Bronchial epithelial cell (primary cell): ENCODE measurements at regions not wholly inside any gene's neighbourhood (a gene's known extent, or its start where the extent isn't known, plus 50 kb on each side); places are given as distances from the start of the nearest gene placed in this dataset.
A peak's percentile ranks its signal among the peaks of the same experiment; 100 is the strongest.
"Not testable (repeated sequence)": the region's sequence is repeated elsewhere in the genome, so short reads cannot be mapped to it uniquely, and the experiment has no call there.

Experiments used
- DNase-seq: peaks from one replicate; pipeline ENCODE4 v3.0.0-alpha.2; 2010; ENCODE audit warnings: low read depth
- FAIRE-seq: peaks from 2 replicates; lab custom pipeline; 2011; peaks lifted over from hg19 to GRCh38; lab: Jason Lieb, UNC
- H3K27me3 ChIP-seq: 2 replicates; pipeline ENCODE4 v1.5.1; 2011; ENCODE audit warnings: low read length; ENCODE audit not compliant: control insufficient read depth, insufficient read depth
- H3K36me3 ChIP-seq: 2 replicates; pipeline ENCODE4 v1.5.1; 2011; ENCODE audit warnings: low read length; ENCODE audit not compliant: control insufficient read depth, insufficient read depth
- H3K4me3 ChIP-seq: 2 replicates; pipeline ENCODE4 v1.5.1; 2011; ENCODE audit warnings: mild to moderate bottlenecking, low read depth, low read length, control low read depth
- CTCF ChIP-seq: IDR thresholded peaks from 2 replicates; pipeline ENCODE4 v1.5.1; 2011; ENCODE audit warnings: mild to moderate bottlenecking, moderate library complexity, low read length, control low read depth, inconsistent platforms; ENCODE audit not compliant: insufficient read depth, severe bottlenecking

- TF ChIP-seq CTCF = no peak
- FAIRE-seq = no peak
- DNase-seq = peak; percentile 7
These were observed 331.7 kb downstream of the XPNPEP1 start for GRCh38 chr10:109591601-109592000.

DNA sequence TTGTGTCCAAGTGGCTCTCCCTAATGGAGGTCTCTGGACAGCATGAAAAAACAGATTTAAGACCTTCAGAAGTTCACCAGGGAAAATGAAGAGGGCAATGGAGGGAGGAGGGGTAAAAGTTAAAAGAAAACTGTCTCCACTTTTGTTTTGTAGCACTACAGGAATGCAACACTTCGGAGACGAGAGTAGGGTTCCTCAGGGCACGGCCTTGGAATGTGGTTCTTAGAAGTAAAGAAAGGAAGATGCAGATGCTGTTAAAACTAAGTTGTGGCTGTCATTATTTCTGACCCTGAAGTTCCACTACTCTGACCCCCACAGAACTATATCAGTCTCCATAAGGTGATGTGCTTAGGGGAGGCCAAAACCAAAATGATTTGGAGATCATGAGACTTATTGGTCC lies 335.1 kb downstream of the XPNPEP1 start:
- no peak for DNase-seq
- Histone ChIP-seq H3K36me3 (no peaks in the 10 kb centered on the region), H3K4me3 (no peak overlapping the region), H3K27me3 (no peaks in the 10 kb centered on the region)
- TF ChIP-seq CTCF = no peak
- no peak for FAIRE-seq

More at GRCh38 chr10:109591601-109592000, 331.7 kb downstream of the XPNPEP1 start:
- no peaks in the 10 kb centered on the region for H3K36me3 ChIP-seq
- no peaks in the 10 kb centered on the region for H3K27me3 ChIP-seq
- no peak overlapping the region for H3K4me3 ChIP-seq

DNA sequence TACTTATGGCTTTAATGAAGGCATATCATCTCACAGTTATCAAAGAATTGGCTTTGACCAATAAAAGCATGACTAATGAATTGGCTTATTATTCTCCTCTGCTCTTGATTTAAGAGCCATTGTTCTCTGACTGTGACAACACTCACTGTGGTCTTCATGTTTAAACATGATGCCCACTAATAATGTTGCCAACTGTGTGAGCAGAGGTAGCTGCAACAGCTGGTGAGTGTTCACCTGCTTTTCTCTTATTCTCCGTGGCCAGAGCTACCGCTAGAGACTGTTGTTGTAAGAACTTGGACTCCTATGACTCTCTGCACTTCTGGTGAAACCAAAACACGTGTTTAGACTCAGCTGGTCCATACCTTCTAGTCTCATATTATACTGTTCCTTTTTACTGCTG lies 335.9 kb downstream of the XPNPEP1 start:
- DNase-seq = no peak
- peak; percentile 18 for FAIRE-seq

GRCh38 chr10:109556399-109556798 lies 366.9 kb downstream of the XPNPEP1 start:
- H3K27me3 ChIP-seq = no peaks in the 10 kb centered on the region
- H3K36me3 ChIP-seq = no peaks in the 10 kb centered on the region
- DNase-seq (no peak), FAIRE-seq (no peak)
- TF ChIP-seq CTCF = no peak
- H3K4me3 ChIP-seq = no peak overlapping the region

More for the DNA sequence above, 335.9 kb downstream of the XPNPEP1 start:
- Histone ChIP-seq H3K4me3 (no peak overlapping the region), H3K27me3 (no peaks in the 10 kb centered on the region), H3K36me3 (no peaks in the 10 kb centered on the region)
- no peak for TF ChIP-seq CTCF

- not testable (repeated sequence) for H3K36me3 ChIP-seq, DNase-seq, H3K4me3 ChIP-seq, H3K27me3 ChIP-seq
- peak; percentile 13 for FAIRE-seq
These were observed 381.2 kb downstream of the XPNPEP1 start for GRCh38 chr10:109542050-109542603.

DNA sequence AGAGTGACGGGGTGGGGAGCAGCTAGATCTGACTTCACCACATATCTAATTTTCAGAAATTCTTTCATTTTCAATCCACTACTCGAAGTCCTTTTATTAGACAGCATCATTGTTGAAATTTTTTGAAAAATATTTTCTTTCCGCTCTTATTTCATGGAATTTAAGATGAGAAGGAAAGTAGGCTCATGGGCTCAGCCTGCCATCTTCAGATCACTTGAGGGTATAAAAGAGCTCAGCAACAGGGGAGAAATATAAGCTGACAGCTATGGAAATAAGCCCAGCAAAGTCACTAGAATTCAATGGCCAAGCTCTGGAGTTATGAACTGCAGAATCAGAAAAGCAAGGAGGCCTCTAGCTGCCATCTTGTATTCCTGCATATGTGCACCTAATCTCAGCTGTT lies 389.1 kb downstream of the XPNPEP1 start:
- FAIRE-seq (no peak), DNase-seq (no peak)
- H3K27me3 ChIP-seq = no peaks in the 10 kb centered on the region
- H3K4me3 ChIP-seq = no peak overlapping the region
- TF ChIP-seq CTCF = no peak
- no peaks in the 10 kb centered on the region for H3K36me3 ChIP-seq
